Neural cell (in vitro differentiated cells): ENCODE measurements at regions not wholly inside any gene's neighbourhood (a gene's known extent, or its start where the extent isn't known, plus 50 kb on each side); places are given as distances from the start of the nearest gene placed in this dataset.

Source experiments
- H2AFZ ChIP-seq: fragments of 200-600, 300-800 bp; sonication (generic), shearing (Covaris generic); 2 replicates; pipeline ENCODE4 v1.6.0; 2014; ENCODE audit warnings: low read depth, mild to moderate bottlenecking, antibody characterized with exemption, low read length, moderate library complexity
- H3F3A ChIP-seq: fragments of 200-600 bp; shearing (Covaris generic); 2 replicates; pipeline ENCODE4 v1.6.1; 2016; ENCODE audit warnings: mild to moderate bottlenecking, moderate library complexity, mixed read lengths, antibody characterized with exemption, low read length; ENCODE audit not compliant: insufficient read depth, poor library complexity, severe bottlenecking
- H3K27ac ChIP-seq: fragments of 200-600, 300-800 bp; sonication (generic), shearing (Covaris generic); 2 replicates; pipeline ENCODE4 v1.5.1; 2014; ENCODE audit warnings: mild to moderate bottlenecking, low read length, moderate library complexity
- H3K27me3 ChIP-seq: fragments of 300-800, 200-600 bp; sonication (generic), shearing (Covaris generic); 2 replicates; pipeline ENCODE4 v1.6.0; 2014; ENCODE audit warnings: mild to moderate bottlenecking, low read depth, low read length, moderate library complexity; ENCODE audit not compliant: insufficient read depth
- H3K36me3 ChIP-seq: fragments of 300-800, 200-600 bp; sonication (generic), shearing (Covaris generic); 2 replicates; pipeline ENCODE4 v1.5.1; 2014; ENCODE audit warnings: mild to moderate bottlenecking, antibody characterized with exemption, low read length, moderate library complexity; ENCODE audit not compliant: insufficient read depth
- H3K4me2 ChIP-seq: fragments of 300-800, 200-600 bp; sonication (generic), shearing (Covaris generic); 2 replicates; pipeline ENCODE4 v1.6.0; 2014; ENCODE audit warnings: mild to moderate bottlenecking, low read length
- H3K4me3 ChIP-seq: fragments of 300-800, 200-600 bp; sonication (generic), shearing (Covaris generic); 2 replicates; pipeline ENCODE4 v1.5.1; 2014; ENCODE audit warnings: mild to moderate bottlenecking, low read length, moderate library complexity
- H3K79me2 ChIP-seq: fragments of 200-600 bp; shearing (Covaris generic); replicated peaks from 2 replicates; pipeline ENCODE4 v1.6.0; 2014; ENCODE audit warnings: mild to moderate bottlenecking, low read length, moderate library complexity; ENCODE audit not compliant: insufficient read depth
- H3K9ac ChIP-seq: fragments of 300-800, 200-600 bp; sonication (generic), shearing (Covaris generic); 2 replicates; pipeline ENCODE4 v1.6.1; 2016; ENCODE audit warnings: mild to moderate bottlenecking, low read length, mixed read lengths
- H3K9me2 ChIP-seq: fragments of 200-600 bp; shearing (Covaris generic); 2 replicates; pipeline ENCODE4 v1.6.1; 2016; ENCODE audit warnings: mild to moderate bottlenecking, low read length, mixed read lengths; ENCODE audit not compliant: insufficient read depth
- H3K9me3 ChIP-seq: fragments of 200-600, 300-800 bp; sonication (generic), shearing (Covaris generic); 2 replicates; pipeline ENCODE4 v1.6.1; 2016; ENCODE audit warnings: mild to moderate bottlenecking, mixed run types, low read length, moderate library complexity, mixed read lengths
- H4K20me1 ChIP-seq: fragments of 200-600 bp; shearing (Covaris generic); 2 replicates; pipeline ENCODE4 v1.6.1; 2016; ENCODE audit warnings: mild to moderate bottlenecking, mixed run types; ENCODE audit not compliant: insufficient read depth
- EP300 ChIP-seq: fragments of 450-650 bp; conservative IDR thresholded peaks from 2 replicates; pipeline ENCODE4 v1.6.1; 2014; ENCODE audit warnings: antibody characterized with exemption, mild to moderate bottlenecking, moderate library complexity; ENCODE audit not compliant: poor library complexity, severe bottlenecking
- EZH2 ChIP-seq: fragments of 200-600, 300-800 bp; shearing (Covaris generic), sonication (generic); IDR thresholded peaks from 2 replicates; pipeline ENCODE4 v1.6.1; 2014; ENCODE audit warnings: antibody characterized with exemption, low read length, borderline replicate concordance, mild to moderate bottlenecking; ENCODE audit not compliant: insufficient read depth, poor library complexity, severe bottlenecking
- MXI1 ChIP-seq: fragments of 450-650 bp; conservative IDR thresholded peaks from 2 replicates; pipeline ENCODE4 v1.6.1; 2014; ENCODE audit warnings: antibody characterized with exemption, mild to moderate bottlenecking; ENCODE audit not compliant: poor library complexity, severe bottlenecking
- POLR2AphosphoS5 ChIP-seq: IDR thresholded peaks from 2 replicates; pipeline ENCODE4 v1.6.1; 2012
- RAD21 ChIP-seq: fragments of 450-650 bp; conservative IDR thresholded peaks from 2 replicates; pipeline ENCODE4 v1.6.1; 2014; ENCODE audit warnings: antibody characterized with exemption, mild to moderate bottlenecking, moderate library complexity
- SMC3 ChIP-seq: fragments of 450-650 bp; conservative IDR thresholded peaks from 2 replicates; pipeline ENCODE4 v1.6.1; 2014; ENCODE audit warnings: antibody characterized with exemption, mild to moderate bottlenecking, moderate library complexity; ENCODE audit not compliant: poor library complexity
- TAF1 ChIP-seq: IDR thresholded peaks from 2 replicates; pipeline ENCODE4 v1.6.1; 2012; ENCODE audit warnings: low read depth
- TF ChIP-seq, protein P1 (sequence below): IDR thresholded peaks from 2 replicates; pipeline ENCODE4 v1.6.1; 2012; ENCODE audit warnings: borderline replicate concordance
- TF ChIP-seq, protein P2 (sequence below): fragments of 450-650 bp; IDR thresholded peaks from 2 replicates; pipeline ENCODE4 v1.5.1; 2014; ENCODE audit warnings: antibody characterized with exemption, mild to moderate bottlenecking, moderate library complexity; ENCODE audit not compliant: poor library complexity, severe bottlenecking

DNA sequence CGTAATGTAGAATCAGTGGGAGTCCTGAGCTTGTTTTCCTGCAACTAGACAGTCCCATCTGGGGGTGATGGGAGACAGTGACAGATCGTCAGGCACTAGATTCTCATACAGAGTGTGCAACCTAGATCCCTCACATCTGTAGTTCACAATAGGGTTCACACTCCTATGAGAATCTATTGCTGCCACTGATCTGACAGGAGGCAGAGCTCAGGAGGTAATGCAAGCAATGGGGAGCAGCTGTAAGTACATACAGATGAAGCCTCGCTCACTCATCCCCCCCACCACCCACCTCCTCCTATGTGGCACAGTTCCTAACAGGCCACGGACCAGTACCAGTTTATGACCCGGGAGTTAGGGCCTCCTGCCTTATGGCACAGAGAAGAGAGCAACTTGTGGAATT is 116.2 kb upstream of the PIK3R1 start:
- H3K79me2 ChIP-seq, result no peaks in the 10 kb centered on the region

DNA sequence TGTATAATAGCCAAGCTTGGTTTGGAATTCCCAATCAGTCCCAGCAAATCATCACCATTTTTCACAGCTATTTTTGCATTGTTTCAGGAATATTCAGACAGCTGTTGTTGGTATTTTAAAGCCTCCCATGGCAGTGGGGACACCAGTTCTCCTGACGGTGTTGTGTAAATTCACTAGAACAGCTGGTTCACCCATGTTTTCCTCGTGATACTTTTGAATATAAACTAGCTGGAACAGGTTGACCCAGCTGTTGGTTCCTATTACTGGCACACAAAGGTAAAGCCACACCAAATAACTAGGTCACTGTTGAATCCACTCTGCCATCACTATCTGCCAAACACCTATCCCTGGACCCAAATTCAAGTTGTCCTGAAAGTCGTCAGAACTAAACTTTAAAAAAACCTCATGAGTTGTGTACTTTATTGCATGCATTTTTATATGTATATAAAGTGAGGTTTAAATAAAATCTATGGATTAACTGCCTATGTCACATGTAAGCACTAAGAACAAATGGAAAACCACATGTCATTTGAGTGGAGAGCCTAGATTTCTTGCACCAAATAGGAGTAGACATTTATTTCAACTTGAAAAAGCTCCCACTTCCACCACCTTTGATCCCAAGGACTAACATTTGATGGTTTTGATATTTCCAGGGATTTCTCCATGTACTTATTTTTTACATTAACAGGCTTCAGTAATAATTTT is 121.9 kb upstream of the PIK3R1 start:
- H3K9me3 ChIP-seq, result no peaks in the 10 kb centered on the region
- no peak overlapping the region for H3K4me3 ChIP-seq
- no peaks in the 10 kb centered on the region for H3K36me3 ChIP-seq
- TF ChIP-seq, protein P1, sequence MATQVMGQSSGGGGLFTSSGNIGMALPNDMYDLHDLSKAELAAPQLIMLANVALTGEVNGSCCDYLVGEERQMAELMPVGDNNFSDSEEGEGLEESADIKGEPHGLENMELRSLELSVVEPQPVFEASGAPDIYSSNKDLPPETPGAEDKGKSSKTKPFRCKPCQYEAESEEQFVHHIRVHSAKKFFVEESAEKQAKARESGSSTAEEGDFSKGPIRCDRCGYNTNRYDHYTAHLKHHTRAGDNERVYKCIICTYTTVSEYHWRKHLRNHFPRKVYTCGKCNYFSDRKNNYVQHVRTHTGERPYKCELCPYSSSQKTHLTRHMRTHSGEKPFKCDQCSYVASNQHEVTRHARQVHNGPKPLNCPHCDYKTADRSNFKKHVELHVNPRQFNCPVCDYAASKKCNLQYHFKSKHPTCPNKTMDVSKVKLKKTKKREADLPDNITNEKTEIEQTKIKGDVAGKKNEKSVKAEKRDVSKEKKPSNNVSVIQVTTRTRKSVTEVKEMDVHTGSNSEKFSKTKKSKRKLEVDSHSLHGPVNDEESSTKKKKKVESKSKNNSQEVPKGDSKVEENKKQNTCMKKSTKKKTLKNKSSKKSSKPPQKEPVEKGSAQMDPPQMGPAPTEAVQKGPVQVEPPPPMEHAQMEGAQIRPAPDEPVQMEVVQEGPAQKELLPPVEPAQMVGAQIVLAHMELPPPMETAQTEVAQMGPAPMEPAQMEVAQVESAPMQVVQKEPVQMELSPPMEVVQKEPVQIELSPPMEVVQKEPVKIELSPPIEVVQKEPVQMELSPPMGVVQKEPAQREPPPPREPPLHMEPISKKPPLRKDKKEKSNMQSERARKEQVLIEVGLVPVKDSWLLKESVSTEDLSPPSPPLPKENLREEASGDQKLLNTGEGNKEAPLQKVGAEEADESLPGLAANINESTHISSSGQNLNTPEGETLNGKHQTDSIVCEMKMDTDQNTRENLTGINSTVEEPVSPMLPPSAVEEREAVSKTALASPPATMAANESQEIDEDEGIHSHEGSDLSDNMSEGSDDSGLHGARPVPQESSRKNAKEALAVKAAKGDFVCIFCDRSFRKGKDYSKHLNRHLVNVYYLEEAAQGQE, result no peak
- TF ChIP-seq MXI1, result no peak
- no peak for TF ChIP-seq POLR2AphosphoS5
- TF ChIP-seq TAF1, result no peak
- no peak for TF ChIP-seq SMC3
- no peak overlapping the region for H2AFZ ChIP-seq
- no peak overlapping the region for H3K4me2 ChIP-seq
- no peaks in the 10 kb centered on the region for H4K20me1 ChIP-seq
- no peaks in the 10 kb centered on the region for H3K79me2 ChIP-seq
- H3K9ac ChIP-seq, result no peak overlapping the region
- no peaks in the 10 kb centered on the region for H3K9me2 ChIP-seq
- no peaks in the 10 kb centered on the region for H3K27me3 ChIP-seq
- H3F3A ChIP-seq, result no peaks in the 10 kb centered on the region
- no peak overlapping the region for H3K27ac ChIP-seq

More for the DNA sequence above, 116.2 kb upstream of the PIK3R1 start:
- TF ChIP-seq, protein P1, result no peak
- TF ChIP-seq SMC3 (no peak), MXI1 (no peak), TAF1 (no peak), RAD21 (no peak), EZH2 (no peak), POLR2AphosphoS5 (no peak), EP300 (no peak)
- TF ChIP-seq, protein P2, sequence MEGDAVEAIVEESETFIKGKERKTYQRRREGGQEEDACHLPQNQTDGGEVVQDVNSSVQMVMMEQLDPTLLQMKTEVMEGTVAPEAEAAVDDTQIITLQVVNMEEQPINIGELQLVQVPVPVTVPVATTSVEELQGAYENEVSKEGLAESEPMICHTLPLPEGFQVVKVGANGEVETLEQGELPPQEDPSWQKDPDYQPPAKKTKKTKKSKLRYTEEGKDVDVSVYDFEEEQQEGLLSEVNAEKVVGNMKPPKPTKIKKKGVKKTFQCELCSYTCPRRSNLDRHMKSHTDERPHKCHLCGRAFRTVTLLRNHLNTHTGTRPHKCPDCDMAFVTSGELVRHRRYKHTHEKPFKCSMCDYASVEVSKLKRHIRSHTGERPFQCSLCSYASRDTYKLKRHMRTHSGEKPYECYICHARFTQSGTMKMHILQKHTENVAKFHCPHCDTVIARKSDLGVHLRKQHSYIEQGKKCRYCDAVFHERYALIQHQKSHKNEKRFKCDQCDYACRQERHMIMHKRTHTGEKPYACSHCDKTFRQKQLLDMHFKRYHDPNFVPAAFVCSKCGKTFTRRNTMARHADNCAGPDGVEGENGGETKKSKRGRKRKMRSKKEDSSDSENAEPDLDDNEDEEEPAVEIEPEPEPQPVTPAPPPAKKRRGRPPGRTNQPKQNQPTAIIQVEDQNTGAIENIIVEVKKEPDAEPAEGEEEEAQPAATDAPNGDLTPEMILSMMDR, result no peak
- no peaks in the 10 kb centered on the region for H3K36me3 ChIP-seq
- H3K9me3 ChIP-seq, result no peaks in the 10 kb centered on the region
- H3K9me2 ChIP-seq, result no peaks in the 10 kb centered on the region
- no peaks in the 10 kb centered on the region for H4K20me1 ChIP-seq
- H3K27ac ChIP-seq, result no peak overlapping the region
- H3K9ac ChIP-seq, result no peak overlapping the region
- no peaks in the 10 kb centered on the region for H3F3A ChIP-seq
- no peak overlapping the region for H3K4me2 ChIP-seq
- H3K4me3 ChIP-seq, result no peak overlapping the region
- no peak overlapping the region for H2AFZ ChIP-seq
- no peaks in the 10 kb centered on the region for H3K27me3 ChIP-seq
